Kidney capillary endothelial cell (primary cell): ENCODE measurements at regions not wholly inside any gene's neighbourhood (a gene's known extent, or its start where the extent isn't known, plus 50 kb on each side); places are given as distances from the start of the nearest gene placed in this dataset.
A peak's percentile ranks its signal among the peaks of the same experiment; 100 is the strongest.

Experiments used
- DNase-seq: peaks from one replicate; pipeline ENCODE4 v3.0.0-alpha.2; 2018; ENCODE audit warnings: low spot score

DNA sequence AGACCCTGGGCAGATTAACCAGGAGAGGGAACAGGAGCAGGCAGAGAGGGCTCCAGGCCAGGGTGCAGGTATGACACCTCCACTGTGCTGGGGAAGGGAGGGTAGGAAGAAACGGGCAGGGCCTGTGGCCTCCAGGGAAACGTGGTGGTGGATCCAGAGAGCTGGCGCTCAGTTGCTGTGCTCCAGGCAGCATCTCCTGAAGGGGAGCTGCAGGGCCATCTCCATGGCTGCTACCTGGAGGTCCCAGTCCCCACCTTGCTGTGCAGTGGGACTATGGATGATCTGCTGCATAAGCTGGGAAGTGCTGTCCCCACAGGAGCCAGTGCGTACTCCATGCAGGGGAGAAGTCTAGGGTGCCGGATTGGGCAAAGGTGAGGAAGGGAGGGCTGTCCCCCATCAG lies 125.9 kb upstream of the RUNX3 start:
- no peak for DNase-seq

DNA sequence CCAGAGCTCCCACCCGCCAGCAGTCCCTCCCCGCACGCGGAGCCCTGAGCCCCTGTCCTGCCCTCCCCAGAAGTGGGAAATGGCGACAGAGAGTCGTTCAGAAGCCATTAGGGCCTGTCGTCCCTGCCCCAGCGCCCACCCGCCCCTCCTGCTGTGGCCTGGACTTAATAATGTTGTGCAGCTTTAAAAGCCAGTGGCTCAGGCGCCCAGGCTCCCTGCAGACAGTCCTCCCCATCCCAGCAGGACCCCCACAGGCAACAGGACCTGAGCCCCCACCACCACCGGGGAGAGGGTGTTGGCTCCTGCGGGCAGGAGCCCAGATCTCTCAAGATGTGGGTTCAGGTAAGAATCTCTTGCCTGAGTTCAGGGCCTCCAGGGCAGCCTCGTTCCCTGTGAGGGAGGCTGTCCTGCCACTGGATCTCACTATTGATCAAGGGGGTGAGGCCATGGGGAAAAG lies 125.3 kb upstream of the RUNX3 start:
- no peak for DNase-seq

DNA sequence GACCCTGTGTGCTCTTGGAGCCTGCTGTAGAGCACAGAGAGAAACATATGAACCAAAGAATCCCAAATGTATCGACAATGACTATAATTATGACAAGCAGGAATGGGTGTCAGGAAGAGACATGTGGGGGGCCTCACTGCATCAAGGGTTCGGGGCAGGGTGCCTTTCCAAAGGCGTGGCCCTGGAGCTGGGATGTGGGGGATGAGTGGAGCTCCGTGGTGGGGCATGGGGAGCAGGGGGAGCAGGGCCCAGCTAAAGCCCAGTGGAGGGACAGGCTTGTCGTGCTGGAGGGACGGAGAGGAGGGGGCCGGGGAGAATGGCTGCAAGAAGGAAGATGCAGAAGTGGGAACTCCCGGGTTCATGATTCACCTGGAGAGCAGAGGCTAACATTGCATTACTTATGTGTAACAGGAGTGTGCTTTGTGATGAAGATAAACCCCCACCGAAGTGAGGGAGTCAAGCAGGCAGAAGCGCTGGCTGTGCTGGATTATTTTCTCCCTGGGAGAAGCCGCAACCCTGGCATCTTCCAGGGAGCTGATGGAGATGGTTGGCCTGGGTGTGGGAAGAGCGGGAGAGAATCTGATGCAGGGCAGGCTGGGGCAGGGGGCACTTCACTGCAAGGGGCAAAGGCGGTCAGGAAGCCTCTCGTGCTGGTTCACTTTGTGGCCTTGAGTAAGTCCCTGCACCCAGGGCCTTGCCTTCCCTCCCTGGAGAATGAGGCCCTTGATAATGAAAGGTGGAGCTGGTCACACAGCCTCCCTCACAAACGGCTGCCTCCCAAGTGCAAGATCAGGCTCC lies 124.6 kb upstream of the RUNX3 start:
- no peak for DNase-seq

DNA sequence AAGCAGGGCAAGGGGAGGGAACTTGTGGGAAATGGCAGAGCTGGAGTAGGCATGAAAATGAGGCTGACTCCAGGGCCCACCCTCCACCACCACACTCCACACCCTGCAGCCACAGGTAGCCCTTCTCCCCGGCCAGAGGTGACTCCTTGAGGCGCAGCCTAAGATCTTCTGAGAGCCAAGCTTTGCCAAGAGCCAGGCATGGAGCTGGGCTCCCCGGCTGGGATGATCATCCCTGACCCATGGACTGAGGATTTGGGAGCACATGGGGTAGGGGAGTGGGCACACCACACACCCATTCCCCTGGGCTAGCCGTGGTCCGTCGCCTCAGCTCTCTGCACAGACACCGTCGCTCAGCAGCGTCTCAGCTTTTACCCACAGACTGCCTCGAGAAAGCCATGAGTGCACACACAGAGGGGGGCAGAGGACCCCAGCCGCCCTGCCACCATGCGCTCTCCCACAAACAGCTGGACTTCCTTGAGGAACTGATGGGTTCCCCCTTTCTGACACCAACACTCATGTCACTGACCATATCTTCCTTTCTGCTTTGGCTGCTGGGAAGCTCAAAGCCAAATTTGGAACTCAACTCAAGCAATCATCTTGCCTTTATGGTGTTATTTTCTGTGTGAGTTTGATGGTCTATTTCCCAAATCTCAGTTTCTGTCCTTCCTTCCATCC lies 123.6 kb upstream of the RUNX3 start:
- DNase-seq, result no peak

DNA sequence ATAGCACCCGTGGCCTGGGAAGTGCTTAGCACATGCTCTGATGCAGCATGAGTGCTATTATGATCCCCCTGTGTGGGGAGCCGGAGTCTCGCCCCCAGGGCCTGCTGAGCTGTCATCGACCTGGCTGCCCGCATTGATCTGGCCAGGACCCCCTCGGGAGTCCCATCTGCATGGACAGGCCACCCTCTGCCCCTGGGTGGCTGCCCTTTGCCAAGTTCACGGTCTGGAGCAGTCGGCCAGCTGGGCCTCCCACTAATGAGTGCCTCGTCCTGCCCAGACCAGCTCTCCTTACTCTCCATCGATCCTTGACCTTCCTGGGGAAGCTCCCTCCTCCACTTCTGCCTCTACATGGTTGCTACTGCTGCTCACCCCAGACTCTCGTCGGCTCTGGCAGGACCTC lies 121.8 kb upstream of the RUNX3 start:
- DNase-seq, result no peak

DNA sequence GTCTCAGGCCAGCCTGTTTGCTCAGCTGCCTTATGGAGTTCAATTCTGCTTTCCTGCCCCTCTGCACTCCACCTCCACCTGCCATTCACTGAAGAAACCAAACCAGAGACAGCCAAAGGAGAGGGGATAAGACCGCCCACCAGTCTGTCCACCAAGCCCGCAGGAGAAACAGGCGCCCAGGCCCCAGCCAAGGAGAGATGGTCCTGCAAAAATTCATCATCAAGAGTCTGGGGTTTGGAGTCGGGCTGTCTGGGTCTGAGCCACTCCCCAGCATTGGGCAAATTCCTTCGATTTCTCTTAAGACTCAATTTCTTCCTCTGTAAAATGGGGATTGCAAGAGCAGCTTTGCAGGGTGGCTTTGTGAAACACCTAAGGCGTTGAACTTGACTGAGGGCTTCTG lies 121.4 kb upstream of the RUNX3 start:
- DNase-seq, result no peak

DNA sequence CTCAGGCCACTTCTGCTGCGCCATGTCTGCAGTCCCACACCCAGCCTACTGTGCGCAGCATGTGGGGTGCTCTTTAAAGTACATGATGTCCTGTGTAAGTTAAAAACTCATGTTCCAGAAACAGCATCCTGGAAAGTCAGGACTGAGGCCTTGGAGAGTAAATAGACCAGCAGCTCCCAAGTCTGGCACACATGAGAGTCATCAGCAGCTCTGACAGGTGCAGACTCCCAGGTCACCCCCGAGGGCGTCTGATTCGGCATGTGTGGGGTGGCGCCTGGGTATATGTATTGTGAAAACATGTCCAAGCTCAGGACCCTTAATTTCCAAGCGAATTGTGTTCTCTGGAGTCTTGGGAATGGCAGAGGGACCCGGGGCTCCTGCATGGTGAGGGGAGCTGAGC lies 120.1 kb upstream of the RUNX3 start:
- no peak for DNase-seq

DNA sequence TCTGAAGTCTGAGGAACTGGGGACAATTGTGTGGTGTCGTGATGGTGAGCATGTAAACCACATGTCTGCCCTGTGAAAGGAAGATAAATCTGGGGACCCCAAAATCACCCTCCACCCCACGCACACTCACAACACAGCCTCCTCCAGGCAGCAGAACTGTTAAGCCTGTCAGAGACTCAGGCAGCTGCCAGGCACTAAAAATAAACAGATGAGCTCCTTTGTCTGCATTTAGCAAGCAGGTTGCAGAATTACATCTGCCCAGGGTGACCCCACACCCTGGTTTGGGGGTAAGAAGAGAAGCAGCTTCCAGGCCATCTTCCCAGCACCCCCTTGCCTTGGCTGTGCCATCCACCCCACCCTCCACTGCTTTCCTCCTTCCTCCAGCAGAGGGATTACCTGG lies 119.1 kb upstream of the RUNX3 start:
- DNase-seq, result no peak

DNA sequence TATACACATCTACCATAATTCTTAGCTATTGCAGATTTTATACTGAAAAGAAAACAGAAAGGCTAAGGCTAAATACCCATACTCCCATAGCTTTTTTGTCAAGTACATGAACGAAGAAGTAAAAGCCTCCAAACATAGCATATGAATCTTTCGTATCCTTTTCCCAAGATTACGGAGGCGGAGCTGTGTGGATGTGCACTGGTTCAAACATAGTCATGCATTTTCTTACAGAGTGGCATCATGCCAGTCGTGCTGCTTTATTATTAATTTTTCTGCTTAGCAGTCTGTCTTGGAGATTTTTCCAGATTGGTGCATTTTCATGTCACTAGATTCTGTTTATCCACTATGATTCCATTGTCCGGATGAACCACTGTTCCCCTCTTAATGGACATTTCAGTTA lies 118.7 kb upstream of the RUNX3 start:
- DNase-seq, result no peak

DNA sequence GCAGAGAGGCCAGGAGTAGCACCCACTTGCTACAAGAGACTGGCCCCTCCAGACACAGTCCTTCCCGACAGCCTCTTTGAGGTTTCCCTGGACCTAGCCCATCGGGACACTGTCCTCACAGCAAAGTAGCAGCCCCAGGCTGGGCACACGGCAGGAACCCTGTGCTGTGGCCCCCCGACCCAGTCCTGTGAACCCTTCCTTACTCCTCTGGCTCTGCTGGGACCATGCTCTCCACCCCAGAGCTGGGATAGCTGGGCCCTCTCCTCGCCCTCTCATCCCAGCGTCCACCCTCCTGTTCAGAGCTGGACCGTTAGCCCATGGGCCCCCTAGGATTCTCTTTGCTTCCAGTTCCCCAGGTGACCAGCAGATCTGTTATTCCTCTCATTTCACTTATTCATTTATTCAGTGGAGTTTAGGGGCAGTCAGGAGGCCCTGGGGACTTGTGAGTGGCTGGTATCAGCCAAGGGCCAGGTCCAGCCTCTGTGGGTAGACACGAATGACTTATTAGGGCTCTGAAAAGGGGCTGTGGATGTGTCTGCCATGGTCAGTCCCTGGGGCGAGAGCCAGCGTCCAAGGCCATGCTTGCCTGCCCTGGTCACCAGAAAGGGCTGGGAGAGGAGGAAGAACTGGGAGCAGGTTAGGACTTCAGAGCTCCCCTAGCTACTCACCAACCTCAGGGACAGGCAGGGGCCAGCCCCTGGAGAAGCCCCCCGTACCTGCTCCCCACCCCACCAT lies 117.6 kb upstream of the RUNX3 start:
- no peak for DNase-seq

DNA sequence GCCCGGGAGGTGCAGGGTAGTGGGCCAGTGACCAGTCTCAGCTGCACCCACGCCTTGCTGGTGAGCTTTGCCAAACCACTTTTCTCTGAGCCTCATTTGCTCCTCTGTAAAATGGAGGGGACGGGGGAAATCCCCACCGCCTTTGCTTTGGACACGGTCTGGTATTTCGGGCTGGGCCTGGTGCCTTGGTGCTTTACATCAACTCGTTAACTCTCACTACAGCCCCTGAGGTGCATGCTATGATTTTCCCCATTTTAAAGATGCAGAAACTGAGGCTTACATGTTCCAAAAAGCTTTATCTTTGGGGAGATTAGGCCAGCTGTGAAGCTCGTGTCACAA lies 116.1 kb upstream of the RUNX3 start:
- no peak for DNase-seq

DNA sequence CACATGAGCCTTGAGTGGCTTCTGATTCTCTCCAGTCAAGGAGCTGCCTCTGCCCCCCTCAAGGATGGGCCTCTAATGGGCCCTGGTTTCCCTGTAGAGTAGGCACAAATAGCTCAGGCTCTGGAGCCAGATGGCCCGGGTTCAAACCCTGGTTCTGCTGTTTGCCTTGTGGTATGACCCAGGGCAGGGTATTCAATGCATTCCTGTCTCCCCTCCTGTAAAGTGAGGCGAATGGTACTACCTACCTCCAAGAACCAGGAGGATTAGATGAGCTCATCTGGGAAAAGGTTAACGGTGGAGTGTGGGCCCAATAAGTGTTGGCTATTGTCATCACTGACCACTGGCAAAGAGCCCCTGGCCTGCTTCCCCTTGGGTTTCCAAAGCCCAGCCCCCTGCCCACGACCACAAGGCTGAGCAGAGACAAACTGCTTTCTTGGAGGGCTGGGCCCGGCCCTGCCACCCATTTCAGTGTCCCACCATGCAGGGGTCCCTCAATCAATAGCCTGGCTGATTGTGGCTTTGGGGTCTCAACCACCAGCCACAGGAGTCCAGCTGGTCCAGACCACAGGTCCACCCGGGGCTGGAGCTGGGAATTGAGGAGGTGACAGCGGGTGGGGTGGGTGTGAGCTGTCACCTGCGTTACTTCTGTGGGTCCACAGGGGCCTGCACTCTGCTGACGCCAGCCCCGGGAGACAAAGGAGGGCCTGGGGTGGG lies 115.6 kb upstream of the RUNX3 start:
- no peak for DNase-seq

DNA sequence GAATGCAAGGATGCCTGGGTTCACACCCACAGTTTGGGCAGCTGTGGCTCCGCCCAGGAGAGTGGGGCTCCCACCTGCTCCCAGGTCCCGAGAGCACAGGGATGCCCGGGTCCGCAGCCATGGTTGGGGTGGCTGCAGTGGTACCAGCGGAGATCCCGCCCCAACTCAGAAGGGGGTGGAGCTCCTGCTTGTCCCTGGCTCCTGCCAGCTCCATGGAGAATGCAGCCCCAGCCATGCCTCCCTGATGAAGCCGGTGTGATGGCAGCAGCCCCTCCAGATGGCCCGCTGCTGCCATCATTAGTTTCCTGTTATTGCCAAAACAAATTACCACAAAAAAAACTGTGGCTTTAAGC lies 113.1 kb upstream of the RUNX3 start:
- DNase-seq, result no peak

DNA sequence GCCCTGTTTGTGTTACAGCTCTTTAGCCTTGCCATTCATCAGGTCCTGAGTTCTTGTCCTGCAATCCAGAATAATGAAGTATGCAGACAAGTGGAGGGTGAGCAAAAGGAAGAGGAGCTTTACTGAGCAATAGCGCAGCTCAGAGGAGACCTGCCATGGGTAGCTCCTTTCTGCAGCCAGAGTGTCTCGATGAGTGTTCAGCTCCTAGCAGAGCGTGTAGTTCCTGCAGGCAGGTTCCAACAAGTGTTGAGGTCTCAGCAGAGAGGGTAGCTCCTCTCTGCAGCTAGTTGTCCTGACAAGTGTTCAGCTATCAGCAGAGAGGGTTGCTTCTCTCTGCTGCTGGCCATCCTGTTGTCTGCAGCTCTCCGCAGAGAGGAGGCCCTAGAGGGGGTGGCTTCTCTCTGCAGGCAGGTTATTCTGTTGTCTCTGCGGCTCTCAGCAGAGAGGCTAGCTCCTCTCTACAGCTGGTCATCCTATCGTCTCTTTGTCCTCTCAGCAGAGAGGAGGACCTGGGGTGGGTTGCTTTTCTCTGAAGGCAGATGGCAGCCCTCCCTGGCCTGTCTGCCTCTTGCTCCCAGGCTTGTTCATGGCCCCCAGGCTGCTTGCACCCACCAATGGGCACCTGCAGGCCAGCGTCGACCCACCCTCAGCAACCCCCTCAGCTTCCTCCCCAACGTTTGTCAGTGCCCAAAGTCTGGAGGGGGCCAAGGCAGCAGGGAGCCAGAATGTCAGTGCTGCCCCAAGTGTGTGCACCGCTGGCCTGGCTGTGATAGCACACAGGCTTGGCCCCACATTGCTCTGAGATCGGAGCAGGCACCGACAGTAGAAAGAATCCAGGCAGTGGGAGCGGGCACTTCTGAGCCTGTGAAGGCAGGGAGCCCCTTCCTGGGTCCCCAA lies 112.5 kb upstream of the RUNX3 start:
- DNase-seq, result no peak

DNA sequence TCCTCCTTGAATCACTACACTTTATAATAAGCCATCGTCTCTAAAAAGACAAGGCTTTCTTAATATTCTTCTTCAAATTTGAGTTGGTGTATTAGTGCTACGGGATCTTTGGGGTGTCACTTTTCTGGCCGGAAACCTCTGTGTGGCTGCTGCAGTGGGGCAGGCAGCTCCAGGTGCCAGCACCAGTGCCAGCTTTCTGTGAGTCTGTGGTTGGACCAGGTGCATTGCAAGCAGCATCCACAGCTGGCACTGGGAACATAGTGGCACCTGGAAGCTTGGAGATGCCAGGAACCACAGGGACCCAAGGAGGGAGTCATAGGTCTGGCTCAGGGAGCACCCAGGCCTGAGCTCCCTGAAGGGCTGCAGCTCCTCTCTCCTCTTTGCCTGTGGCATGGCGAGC lies 111.8 kb upstream of the RUNX3 start:
- no peak for DNase-seq

DNA sequence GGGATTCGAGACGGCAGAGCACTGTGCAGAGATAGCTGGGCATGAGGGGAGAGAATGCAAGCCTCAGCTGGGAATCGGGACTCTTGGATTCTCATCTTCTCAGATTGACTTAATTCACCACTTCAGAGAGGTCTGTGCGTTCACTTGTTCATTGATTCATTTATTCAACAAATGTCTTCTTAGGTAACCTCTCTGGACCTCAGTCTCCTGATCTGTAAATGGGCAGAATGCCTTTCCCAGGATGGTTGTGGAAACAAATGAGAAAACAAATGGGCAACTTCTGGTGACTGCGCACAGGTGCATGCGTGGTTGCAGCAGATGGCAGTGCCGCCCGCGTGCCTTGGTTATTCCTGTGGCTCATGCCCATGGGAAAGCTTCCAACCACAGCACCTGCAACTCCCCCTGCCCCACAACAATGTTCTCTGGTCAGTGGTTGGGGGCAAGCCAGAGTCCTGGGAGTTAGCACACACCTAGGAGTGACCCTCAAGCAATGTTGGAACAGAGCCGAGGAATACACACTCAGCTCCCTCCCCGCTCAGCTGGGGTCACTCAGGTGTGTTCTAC lies 110.1 kb upstream of the RUNX3 start:
- no peak for DNase-seq

DNA sequence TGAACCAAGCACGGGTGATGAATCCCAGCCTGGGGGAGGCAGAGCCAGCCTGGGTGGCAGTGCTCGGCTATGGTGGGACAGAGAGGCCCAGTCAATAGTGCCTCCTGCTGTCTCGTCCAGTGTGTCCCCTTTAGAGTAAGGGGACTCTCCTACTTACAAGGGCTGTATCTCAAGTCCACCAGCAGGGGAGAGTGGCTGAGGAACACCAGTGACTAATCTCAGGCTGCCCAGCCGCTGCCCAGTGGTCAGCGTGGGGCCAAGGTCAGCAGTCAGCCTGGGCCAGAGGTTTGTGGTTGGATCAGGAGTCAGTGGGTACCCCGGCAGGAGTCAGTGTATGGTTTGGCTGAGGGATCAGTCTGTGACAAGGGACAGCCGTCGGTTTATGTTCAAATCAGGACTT lies 109.2 kb upstream of the RUNX3 start:
- no peak for DNase-seq

DNA sequence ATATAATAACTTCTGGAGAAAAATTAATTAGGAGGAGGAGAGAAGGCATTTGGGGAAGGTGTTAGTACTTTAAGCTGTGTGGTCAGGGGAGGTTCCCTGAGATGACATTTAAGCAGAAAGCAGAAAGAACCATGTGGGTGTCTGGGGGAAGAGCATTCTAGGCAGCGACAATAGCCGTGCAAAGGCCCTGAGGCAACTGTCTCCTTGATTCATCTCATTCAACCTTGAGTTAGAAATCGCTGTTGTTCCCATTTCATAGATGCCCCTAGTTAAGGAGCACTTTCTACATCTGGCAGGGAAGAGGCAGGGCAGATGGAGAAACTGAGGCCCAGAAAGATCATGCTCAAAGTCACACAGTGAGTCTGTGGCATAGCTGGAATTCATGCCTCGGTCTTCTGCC lies 108.6 kb upstream of the RUNX3 start:
- no peak for DNase-seq

DNA sequence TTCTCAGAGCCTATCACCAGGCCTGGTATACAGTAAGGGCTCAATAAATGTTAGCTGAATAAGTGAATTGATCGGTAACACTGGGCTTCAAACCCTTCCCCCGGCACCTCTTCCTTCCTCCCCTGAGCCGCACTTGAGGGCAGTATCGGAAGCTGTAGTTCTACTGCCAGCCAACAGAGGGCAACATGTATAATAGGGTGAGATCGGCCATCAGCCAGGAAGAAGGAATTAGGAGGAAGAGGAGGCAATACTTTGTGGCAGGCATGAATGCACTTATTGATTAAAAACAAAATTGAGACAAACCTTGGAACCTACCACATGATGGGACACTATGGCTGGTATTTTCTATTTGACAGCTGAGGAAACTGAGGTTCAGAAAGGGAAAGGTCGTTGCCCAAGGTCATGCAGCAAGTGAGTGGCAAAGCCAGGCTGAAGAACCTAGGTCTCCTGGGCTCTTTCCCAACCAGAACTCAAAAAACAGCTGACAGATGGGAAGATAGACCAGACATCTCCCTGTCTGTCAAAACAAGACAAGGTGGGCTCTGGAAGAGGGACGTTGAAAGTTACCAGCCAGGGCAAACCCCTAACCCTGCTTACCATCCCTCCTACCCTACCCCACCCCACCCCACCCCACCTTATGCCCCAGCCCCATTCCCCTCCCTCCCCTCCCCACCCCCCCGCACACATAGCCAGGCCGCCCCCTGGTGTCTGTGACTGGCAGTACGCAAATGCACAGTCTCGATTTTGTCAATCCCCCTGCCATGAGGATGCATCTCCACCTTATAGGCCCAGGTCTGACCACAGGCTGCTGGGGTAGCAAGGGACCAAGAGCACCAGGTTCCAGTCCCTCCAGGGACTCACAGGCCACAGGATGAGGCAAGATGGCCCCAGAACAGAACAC lies 107.3 kb upstream of the RUNX3 start:
- DNase-seq, result peak; percentile 28

DNA sequence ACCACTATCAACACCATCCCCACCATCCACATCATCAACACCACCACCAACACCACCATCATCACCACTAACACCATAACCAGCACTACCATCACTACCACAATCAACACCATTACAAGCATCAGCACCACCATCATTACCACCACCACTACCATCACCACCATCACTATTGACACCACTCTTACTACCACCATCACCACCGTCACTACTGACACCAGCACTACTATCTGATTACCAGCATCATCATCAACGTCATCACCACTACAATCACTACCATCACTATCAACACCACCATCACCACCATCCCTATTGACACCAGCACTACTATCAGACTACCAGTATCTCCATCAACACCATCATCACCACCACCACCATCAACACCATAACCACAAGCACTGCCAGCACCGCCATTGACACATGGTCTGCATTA lies 106.1 kb upstream of the RUNX3 start:
- DNase-seq, result no peak
